Gastrocnemius medialis (tissue), 4 donors: ENCODE measurements at regions not wholly inside any gene's neighbourhood (a gene's known extent, or its start where the extent isn't known, plus 50 kb on each side); places are given as distances from the start of the nearest gene placed in this dataset.

Source experiments
- POLR2A ChIP-seq, 2 donors: fragments of 450-650 bp; IDR thresholded peaks; one replicate each; pipeline ENCODE4 v1.6.1; 2017; ENCODE audit warnings: antibody characterized with exemption in 2 of 2, mild to moderate bottlenecking in 2 of 2, moderate library complexity in 2 of 2
- TF ChIP-seq, protein P1 (sequence below), 5 experiments: fragments of 450-650 bp in 3 of 5; fragments of 200-600 bp in 2 of 5; sonication (generic) in 2 of 5; IDR thresholded peaks in 4 of 5; conservative IDR thresholded peaks in 1 of 5; 1 replicate in 4 of 5; 2 replicates in 1 of 5; pipeline ENCODE4 v1.5.1; 2016 to 2019; ENCODE audit warnings: antibody characterized with exemption in 5 of 5, mild to moderate bottlenecking in 3 of 5, moderate library complexity in 3 of 5

DNA sequence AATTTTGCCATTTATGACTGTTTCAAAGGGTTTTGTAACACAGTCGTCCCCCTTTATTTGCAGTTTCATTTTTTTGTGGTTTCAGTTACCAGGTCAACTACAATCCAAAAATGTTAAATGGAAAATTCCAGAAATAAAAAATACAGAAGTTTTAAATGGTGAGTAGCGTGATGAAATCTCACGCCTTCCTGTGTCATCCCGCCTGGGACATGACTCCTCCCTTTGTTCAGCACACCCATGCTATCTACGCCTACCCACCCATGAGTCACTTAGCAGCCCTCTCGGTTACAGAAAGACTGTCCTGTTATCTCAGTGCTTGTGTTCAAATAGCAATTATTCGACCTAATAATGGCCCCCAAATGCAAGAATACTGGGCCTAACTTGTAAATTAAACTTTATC, 765.3 kb upstream of the ADAMTS16 start:
- TF ChIP-seq, protein P1, sequence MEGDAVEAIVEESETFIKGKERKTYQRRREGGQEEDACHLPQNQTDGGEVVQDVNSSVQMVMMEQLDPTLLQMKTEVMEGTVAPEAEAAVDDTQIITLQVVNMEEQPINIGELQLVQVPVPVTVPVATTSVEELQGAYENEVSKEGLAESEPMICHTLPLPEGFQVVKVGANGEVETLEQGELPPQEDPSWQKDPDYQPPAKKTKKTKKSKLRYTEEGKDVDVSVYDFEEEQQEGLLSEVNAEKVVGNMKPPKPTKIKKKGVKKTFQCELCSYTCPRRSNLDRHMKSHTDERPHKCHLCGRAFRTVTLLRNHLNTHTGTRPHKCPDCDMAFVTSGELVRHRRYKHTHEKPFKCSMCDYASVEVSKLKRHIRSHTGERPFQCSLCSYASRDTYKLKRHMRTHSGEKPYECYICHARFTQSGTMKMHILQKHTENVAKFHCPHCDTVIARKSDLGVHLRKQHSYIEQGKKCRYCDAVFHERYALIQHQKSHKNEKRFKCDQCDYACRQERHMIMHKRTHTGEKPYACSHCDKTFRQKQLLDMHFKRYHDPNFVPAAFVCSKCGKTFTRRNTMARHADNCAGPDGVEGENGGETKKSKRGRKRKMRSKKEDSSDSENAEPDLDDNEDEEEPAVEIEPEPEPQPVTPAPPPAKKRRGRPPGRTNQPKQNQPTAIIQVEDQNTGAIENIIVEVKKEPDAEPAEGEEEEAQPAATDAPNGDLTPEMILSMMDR (IDR thresholded peaks at IDR 0.05 in 4 of 5, conservative IDR thresholded peaks at IDR 0.05 in 1 of 5), result no peak
- no peak for TF ChIP-seq POLR2A (IDR thresholded peaks at IDR 0.05)
